ENCODE measurements at regions not wholly inside any gene's neighbourhood (a gene's known extent, or its start where the extent isn't known, plus 50 kb on each side); places are given as distances from the start of the nearest gene placed in this dataset.

DNA sequence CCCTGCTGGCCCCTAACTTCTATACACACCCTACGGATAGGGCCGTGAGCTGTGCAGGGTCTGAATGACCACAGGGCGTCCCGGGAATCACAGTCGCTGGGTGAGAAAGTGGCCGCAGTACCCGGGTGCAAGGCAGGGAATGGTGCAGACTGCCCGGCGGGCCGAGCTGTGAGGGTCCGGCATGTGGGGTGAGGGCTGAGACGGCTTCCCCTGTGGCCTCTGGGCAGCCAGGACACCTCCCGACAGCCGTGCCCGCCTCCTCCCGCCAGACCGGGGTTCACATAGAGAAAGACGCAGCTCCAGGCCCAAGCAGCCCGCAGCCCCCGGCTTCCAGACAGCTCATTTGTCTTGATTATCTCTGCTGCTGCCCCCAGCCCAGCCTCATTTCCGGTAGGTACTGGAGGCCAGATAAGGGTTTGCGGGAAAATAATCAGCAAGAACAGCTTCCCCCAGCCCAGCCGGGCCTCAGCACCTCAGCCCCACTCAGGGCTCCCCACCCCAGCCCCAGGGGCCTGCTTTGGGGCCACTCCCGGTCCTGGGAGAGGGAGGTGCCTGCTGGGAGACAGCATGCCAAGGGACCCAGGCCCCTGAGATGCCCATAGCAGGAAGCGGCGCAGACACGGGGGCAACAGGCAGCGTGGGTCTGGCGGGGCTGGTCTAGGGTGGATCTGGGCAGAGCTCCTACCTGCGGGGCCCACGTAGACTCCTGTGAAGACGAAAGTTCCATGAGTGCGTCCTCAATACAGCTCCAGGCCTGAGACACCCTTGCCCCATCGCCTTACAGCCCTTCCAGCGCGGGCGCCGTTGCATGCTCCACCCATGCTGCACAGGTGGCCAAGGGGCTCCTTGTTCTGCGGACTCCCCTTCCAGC, 123.1 kb downstream of the BRD1 start:
- Histone ChIP-seq H3K27me3 (ENCODE audit: control insufficient read depth, insufficient read depth, low read length) (peaks cover 15% of the 10 kb centered on the region), H2BK5ac (ENCODE audit: low read depth, low read length, poor library complexity, severe bottlenecking) (no peak overlapping the region), H2AK9ac (replicated peaks; ENCODE audit: low read depth, low read length, poor library complexity) (no peak overlapping the region), H2BK120ac (ENCODE audit: low read depth, low read length) (no peak overlapping the region), H4K8ac (ENCODE audit: low read depth in 2 of 2, low read length in 2 of 2) (no peak overlapping the region), H4K5ac (ENCODE audit: low read depth, low read length) (no peak overlapping the region), H4K91ac (ENCODE audit: insufficient read depth, low read depth, low read length) (no peak overlapping the region), H3K4me3 (ENCODE audit: insufficient read depth, low read depth, low read length) (no peak overlapping the region), H2AFZ (replicated peaks; ENCODE audit: low read length, poor library complexity) (no peak overlapping the region), H3K9me1 (ENCODE audit: insufficient read depth, low read length) (no peaks in the 10 kb centered on the region), H3K9ac (ENCODE audit: low read depth, low read length) (no peak overlapping the region), H3K4ac (ENCODE audit: low read depth, low read length) (no peak overlapping the region), H3K23ac (ENCODE audit: low read depth, low read length) (no peak overlapping the region), H3K79me1 (ENCODE audit: low read depth in 1 of 2, low read length in 2 of 2) (no peaks in the 10 kb centered on the region), H2BK15ac (ENCODE audit: low read depth, low read length) (no peak overlapping the region), H3K9me3 (ENCODE audit: control insufficient read depth, insufficient read depth, low read length) (no peaks in the 10 kb centered on the region), H3K14ac (replicated peaks; ENCODE audit: low read depth, low read length) (no peak overlapping the region), H4K20me1 (ENCODE audit: insufficient read depth, low read length) (no peaks in the 10 kb centered on the region), H2AK5ac (ENCODE audit: low read depth, low read length) (no peak overlapping the region), H3K18ac (ENCODE audit: low read depth, low read length) (no peak overlapping the region), H3K27ac (ENCODE audit: insufficient read depth, low read length) (no peak overlapping the region), H2BK20ac (ENCODE audit: low read depth, low read length) (no peak overlapping the region), H3K56ac (ENCODE audit: extremely low read depth, insufficient read depth, low read length) (no peak overlapping the region), H3K36me3 (ENCODE audit: control insufficient read depth, insufficient read depth, low read length) (no peaks in the 10 kb centered on the region), H3K4me2 (ENCODE audit: low read depth, low read length) (no peak overlapping the region), H3K4me1 (ENCODE audit: control insufficient read depth, insufficient read depth, low read length) (no peaks in the 10 kb centered on the region)
- dilution Hi-C loops (cut with HindIII; ENCODE audit: low sequenced_read_pairs, unreplicated experiment) = no loop called here
- no peak for ATAC-seq (ENCODE audit: low read depth)
- no peak for DNase-seq
- in situ Hi-C loops (cut with MboI; ENCODE audit: low sequenced_read_pairs) = no loop called here
- POLR2A ChIA-PET (ENCODE audit: unreplicated experiment) = no interaction called here
- intact Hi-C loops (cut with micrococcal nuclease) = no loop called here
- CTCF ChIA-PET = no interaction called here
- no peak for TF ChIP-seq POLR2A (IDR thresholded peaks at IDR 0.05; ENCODE audit: low read depth, low read length)
- TF ChIP-seq FOS (IDR thresholded peaks at IDR 0.05; ENCODE audit: low read depth, low read length) = no peak
- TF ChIP-seq RAD21 (IDR thresholded peaks at IDR 0.05; ENCODE audit: low read length) = no peak
- TF ChIP-seq, protein P1, sequence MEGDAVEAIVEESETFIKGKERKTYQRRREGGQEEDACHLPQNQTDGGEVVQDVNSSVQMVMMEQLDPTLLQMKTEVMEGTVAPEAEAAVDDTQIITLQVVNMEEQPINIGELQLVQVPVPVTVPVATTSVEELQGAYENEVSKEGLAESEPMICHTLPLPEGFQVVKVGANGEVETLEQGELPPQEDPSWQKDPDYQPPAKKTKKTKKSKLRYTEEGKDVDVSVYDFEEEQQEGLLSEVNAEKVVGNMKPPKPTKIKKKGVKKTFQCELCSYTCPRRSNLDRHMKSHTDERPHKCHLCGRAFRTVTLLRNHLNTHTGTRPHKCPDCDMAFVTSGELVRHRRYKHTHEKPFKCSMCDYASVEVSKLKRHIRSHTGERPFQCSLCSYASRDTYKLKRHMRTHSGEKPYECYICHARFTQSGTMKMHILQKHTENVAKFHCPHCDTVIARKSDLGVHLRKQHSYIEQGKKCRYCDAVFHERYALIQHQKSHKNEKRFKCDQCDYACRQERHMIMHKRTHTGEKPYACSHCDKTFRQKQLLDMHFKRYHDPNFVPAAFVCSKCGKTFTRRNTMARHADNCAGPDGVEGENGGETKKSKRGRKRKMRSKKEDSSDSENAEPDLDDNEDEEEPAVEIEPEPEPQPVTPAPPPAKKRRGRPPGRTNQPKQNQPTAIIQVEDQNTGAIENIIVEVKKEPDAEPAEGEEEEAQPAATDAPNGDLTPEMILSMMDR (conservative IDR thresholded peaks at IDR 0.05; ENCODE audit: low read depth, low read length) = no peak
- TF ChIP-seq, protein P2, sequence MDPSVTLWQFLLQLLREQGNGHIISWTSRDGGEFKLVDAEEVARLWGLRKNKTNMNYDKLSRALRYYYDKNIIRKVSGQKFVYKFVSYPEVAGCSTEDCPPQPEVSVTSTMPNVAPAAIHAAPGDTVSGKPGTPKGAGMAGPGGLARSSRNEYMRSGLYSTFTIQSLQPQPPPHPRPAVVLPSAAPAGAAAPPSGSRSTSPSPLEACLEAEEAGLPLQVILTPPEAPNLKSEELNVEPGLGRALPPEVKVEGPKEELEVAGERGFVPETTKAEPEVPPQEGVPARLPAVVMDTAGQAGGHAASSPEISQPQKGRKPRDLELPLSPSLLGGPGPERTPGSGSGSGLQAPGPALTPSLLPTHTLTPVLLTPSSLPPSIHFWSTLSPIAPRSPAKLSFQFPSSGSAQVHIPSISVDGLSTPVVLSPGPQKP (IDR thresholded peaks at IDR 0.05; ENCODE audit: borderline replicate concordance, low read depth, low read length) = no peak
- no peak for TF ChIP-seq NFE2L2 (IDR thresholded peaks at IDR 0.05; ENCODE audit: low read depth, low read length)
- no peak for TF ChIP-seq RCOR1 (IDR thresholded peaks at IDR 0.05; ENCODE audit: insufficient replicate concordance, low read length)
- TF ChIP-seq MXI1 (IDR thresholded peaks at IDR 0.05; ENCODE audit: borderline replicate concordance, low read depth, low read length) = no peak
- TF ChIP-seq CHD1 (IDR thresholded peaks at IDR 0.05; ENCODE audit: low read depth, low read length) = no peak
- no peak for TF ChIP-seq SMC3 (IDR thresholded peaks at IDR 0.05; ENCODE audit: low read depth, low read length)
- TF ChIP-seq MAZ (IDR thresholded peaks at IDR 0.05; ENCODE audit: borderline replicate concordance, low read depth, low read length) = no peak
- no peak for TF ChIP-seq MAFK (IDR thresholded peaks at IDR 0.05; ENCODE audit: low read depth, low read length)
- TF ChIP-seq CEBPB (IDR thresholded peaks at IDR 0.05; ENCODE audit: low read depth, low read length) = no peak
- TF ChIP-seq, protein P3, sequence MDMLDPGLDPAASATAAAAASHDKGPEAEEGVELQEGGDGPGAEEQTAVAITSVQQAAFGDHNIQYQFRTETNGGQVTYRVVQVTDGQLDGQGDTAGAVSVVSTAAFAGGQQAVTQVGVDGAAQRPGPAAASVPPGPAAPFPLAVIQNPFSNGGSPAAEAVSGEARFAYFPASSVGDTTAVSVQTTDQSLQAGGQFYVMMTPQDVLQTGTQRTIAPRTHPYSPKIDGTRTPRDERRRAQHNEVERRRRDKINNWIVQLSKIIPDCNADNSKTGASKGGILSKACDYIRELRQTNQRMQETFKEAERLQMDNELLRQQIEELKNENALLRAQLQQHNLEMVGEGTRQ (IDR thresholded peaks at IDR 0.05; ENCODE audit: low read depth, low read length) = no peak
- TF ChIP-seq RFX5 (IDR thresholded peaks at IDR 0.05; ENCODE audit: low read depth, low read length) = no peak
- no peak for TF ChIP-seq BHLHE40 (IDR thresholded peaks at IDR 0.05; ENCODE audit: low read depth, low read length)
- WGBS, 2 experiments (ENCODE audit: extremely low coverage in 2 of 2, insufficient read length in 1 of 2) = 20% methylated on average over 17 of the region's 39 CpGs; no CpG with 5 or more reads in 1 of the 2 experiments
- no TSS peak for BruUV-seq (replicated peaks)

Data from IMR-90 (cell line).